Transverse colon (tissue), 3 donors: ENCODE measurements at regions not wholly inside any gene's neighbourhood (a gene's known extent, or its start where the extent isn't known, plus 50 kb on each side); places are given as distances from the start of the nearest gene placed in this dataset.

Experiments
- CTCF ChIP-seq, 5 experiments: fragments of 200-600 bp in 3 of 5; fragments of 450-650 bp in 2 of 5; sonication (generic) in 3 of 5; IDR thresholded peaks; 1 replicate in 2 of 5; 2 replicates in 3 of 5; pipeline ENCODE4 v1.5.1; 2016 to 2017; ENCODE audit warnings: antibody characterized with exemption in 5 of 5, inconsistent platforms in 3 of 5, mild to moderate bottlenecking in 2 of 5, moderate library complexity in 1 of 5
- EP300 ChIP-seq: sonication (generic); formaldehyde crosslinking; IDR thresholded peaks from one replicate; pipeline ENCODE4 v1.6.1; 2017; ENCODE audit warnings: antibody characterized with exemption, low read depth
- POLR2A ChIP-seq: fragments of 450-650 bp; IDR thresholded peaks from one replicate; pipeline ENCODE4 v1.6.1; 2016; ENCODE audit warnings: antibody characterized with exemption, mild to moderate bottlenecking, moderate library complexity

- TF ChIP-seq CTCF (IDR thresholded peaks at IDR 0.05) (no peak), EP300 (no peak), POLR2A (no peak)
Observed at GRCh38 chr4:26151615-26152014, 169.2 kb upstream of the RBPJ start.
